GM12872 (cell line): ENCODE measurements at regions not wholly inside any gene's neighbourhood (a gene's known extent, or its start where the extent isn't known, plus 50 kb on each side); places are given as distances from the start of the nearest gene placed in this dataset.

Experiments
- CTCF ChIP-seq: IDR thresholded peaks from 3 replicates; pipeline ENCODE4 v1.5.1; 2011; ENCODE audit warnings: low read depth, mild to moderate bottlenecking, low read length, moderate library complexity; ENCODE audit not compliant: insufficient read depth

- no peak for TF ChIP-seq CTCF
Observed at GRCh38 chr4:12580787-12581186, 903.4 kb downstream of the RAB28 start.

GRCh38 chr4:12579172-12579571, 905.0 kb downstream of the RAB28 start:
- TF ChIP-seq CTCF, result no peak

GRCh38 chr4:12576409-12576808, 907.7 kb downstream of the RAB28 start:
- TF ChIP-seq CTCF, result no peak

GRCh38 chr4:12573716-12574115, 910.4 kb downstream of the RAB28 start:
- no peak for TF ChIP-seq CTCF

GRCh38 chr4:12562476-12563140, 921.5 kb downstream of the RAB28 start:
- TF ChIP-seq CTCF, result no peak

GRCh38 chr4:12562021-12562420, 922.1 kb downstream of the RAB28 start:
- TF ChIP-seq CTCF, result no peak

GRCh38 chr4:12555011-12555410, 929.1 kb downstream of the RAB28 start:
- TF ChIP-seq CTCF, result no peak

- TF ChIP-seq CTCF, result no peak
Observed at GRCh38 chr4:12548678-12549077, 935.5 kb downstream of the RAB28 start.
